ENCODE measurements at regions not wholly inside any gene's neighbourhood (a gene's known extent, or its start where the extent isn't known, plus 50 kb on each side); places are given as distances from the start of the nearest gene placed in this dataset.

DNA sequence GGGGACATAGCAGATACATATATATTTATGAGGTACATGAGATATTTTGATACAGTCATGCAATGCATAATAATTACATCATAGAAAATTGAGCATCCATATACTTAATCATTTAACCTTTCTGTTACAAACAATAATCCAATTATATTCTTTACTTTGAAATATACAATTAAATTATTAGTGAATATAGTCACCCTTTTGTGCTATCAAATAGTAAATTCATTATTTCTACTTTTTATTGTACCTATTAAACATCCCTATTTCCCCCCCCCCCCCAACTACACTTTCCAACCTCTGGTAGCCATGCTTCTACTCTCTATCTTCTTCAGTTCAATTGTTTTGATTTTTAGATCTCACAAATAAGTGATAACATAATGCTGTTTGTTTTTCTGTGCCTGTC, 719.1 kb downstream of the ZBBX start:
- TF ChIP-seq, protein P1, sequence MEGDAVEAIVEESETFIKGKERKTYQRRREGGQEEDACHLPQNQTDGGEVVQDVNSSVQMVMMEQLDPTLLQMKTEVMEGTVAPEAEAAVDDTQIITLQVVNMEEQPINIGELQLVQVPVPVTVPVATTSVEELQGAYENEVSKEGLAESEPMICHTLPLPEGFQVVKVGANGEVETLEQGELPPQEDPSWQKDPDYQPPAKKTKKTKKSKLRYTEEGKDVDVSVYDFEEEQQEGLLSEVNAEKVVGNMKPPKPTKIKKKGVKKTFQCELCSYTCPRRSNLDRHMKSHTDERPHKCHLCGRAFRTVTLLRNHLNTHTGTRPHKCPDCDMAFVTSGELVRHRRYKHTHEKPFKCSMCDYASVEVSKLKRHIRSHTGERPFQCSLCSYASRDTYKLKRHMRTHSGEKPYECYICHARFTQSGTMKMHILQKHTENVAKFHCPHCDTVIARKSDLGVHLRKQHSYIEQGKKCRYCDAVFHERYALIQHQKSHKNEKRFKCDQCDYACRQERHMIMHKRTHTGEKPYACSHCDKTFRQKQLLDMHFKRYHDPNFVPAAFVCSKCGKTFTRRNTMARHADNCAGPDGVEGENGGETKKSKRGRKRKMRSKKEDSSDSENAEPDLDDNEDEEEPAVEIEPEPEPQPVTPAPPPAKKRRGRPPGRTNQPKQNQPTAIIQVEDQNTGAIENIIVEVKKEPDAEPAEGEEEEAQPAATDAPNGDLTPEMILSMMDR (IDR thresholded peaks at IDR 0.05) = no peak
- TF ChIP-seq POLR2A (IDR thresholded peaks at IDR 0.05) = no peak
- no peak for TF ChIP-seq POLR2AphosphoS5 (IDR thresholded peaks at IDR 0.05)

All from breast epithelium (tissue), 3 donors.